H9 (cell line): ENCODE measurements at regions not wholly inside any gene's neighbourhood (a gene's known extent, or its start where the extent isn't known, plus 50 kb on each side); places are given as distances from the start of the nearest gene placed in this dataset.

ENCODE experiments used
- DNase-seq: peaks from one replicate; pipeline ENCODE4 v3.0.0-alpha.2; 2017
- H2AFZ ChIP-seq: one replicate; pipeline ENCODE4 v1.6.1; 2013; ENCODE audit warnings: mild to moderate bottlenecking, low read length, control low read depth, moderate library complexity
- H2AK5ac ChIP-seq: 2 replicates; pipeline ENCODE4 v1.6.1; 2013; ENCODE audit warnings: low read length, control low read depth, mixed read lengths; ENCODE audit not compliant: insufficient read length
- H2BK120ac ChIP-seq: one replicate; pipeline ENCODE4 v1.6.1; 2013; ENCODE audit warnings: low read depth, mild to moderate bottlenecking, low read length, control low read depth, inconsistent platforms; ENCODE audit not compliant: poor library complexity, severe bottlenecking
- H2BK12ac ChIP-seq: 2 replicates; pipeline ENCODE4 v1.6.1; 2013; ENCODE audit warnings: low read length, control low read depth, mixed read lengths, low read depth; ENCODE audit not compliant: insufficient read length
- H2BK15ac ChIP-seq: 2 replicates; pipeline ENCODE4 v1.6.1; 2013; ENCODE audit warnings: low read depth, low read length, control low read depth
- H2BK20ac ChIP-seq: one replicate; pipeline ENCODE4 v1.6.1; 2013; ENCODE audit warnings: low read depth, mild to moderate bottlenecking, low read length, control low read depth, inconsistent platforms; ENCODE audit not compliant: poor library complexity, severe bottlenecking
- H2BK5ac ChIP-seq: 2 replicates; pipeline ENCODE4 v1.6.1; 2013; ENCODE audit warnings: low read length, control low read depth, mixed read lengths; ENCODE audit not compliant: insufficient read length
- H3K14ac ChIP-seq: 2 replicates; pipeline ENCODE4 v1.6.1; 2013; ENCODE audit warnings: low read length, control low read depth; ENCODE audit not compliant: insufficient read depth
- H3K18ac ChIP-seq: 2 replicates; pipeline ENCODE4 v1.6.1; 2013; ENCODE audit warnings: low read depth, mild to moderate bottlenecking, mixed read lengths, low read length, control low read depth; ENCODE audit not compliant: insufficient read length
- H3K23ac ChIP-seq: 2 replicates; pipeline ENCODE4 v1.6.1; 2013; ENCODE audit warnings: low read length, control low read depth, mixed read lengths, low read depth; ENCODE audit not compliant: insufficient read length
- H3K23me2 ChIP-seq: 2 replicates; pipeline ENCODE4 v1.6.1; 2013; ENCODE audit warnings: low read depth, mild to moderate bottlenecking, mixed read lengths, low read length, control low read depth; ENCODE audit not compliant: insufficient read length, poor library complexity, severe bottlenecking
- H3K27ac ChIP-seq: 2 replicates; pipeline ENCODE4 v1.5.1; 2013; ENCODE audit warnings: low read length, control low read depth, mixed read lengths, low read depth; ENCODE audit not compliant: insufficient read length
- H3K27me3 ChIP-seq: 2 replicates; pipeline ENCODE4 v1.6.1; 2013; ENCODE audit warnings: low read length, control low read depth, inconsistent platforms; ENCODE audit not compliant: insufficient read depth
- H3K4ac ChIP-seq: 2 replicates; pipeline ENCODE4 v1.6.1; 2013; ENCODE audit warnings: low read depth, mild to moderate bottlenecking, control low read depth, inconsistent platforms, low read length, moderate library complexity
- H3K4me1 ChIP-seq: 2 replicates; pipeline ENCODE4 v1.6.1; 2013; ENCODE audit warnings: low read length, control low read depth, inconsistent platforms; ENCODE audit not compliant: insufficient read depth
- H3K4me2 ChIP-seq: 2 replicates; pipeline ENCODE4 v1.6.1; 2013; ENCODE audit warnings: low read length, control low read depth, mixed read lengths; ENCODE audit not compliant: insufficient read length, insufficient read depth
- H3K56ac ChIP-seq: 2 replicates; pipeline ENCODE4 v1.6.1; 2013; ENCODE audit warnings: low read depth, mild to moderate bottlenecking, mixed read lengths, low read length, control low read depth; ENCODE audit not compliant: insufficient read length
- H3K79me1 ChIP-seq: 2 replicates; pipeline ENCODE4 v1.6.1; 2013; ENCODE audit warnings: low read depth, mild to moderate bottlenecking, moderate library complexity, low read length, control low read depth, inconsistent platforms; ENCODE audit not compliant: insufficient read depth, poor library complexity, severe bottlenecking
- H3K79me2 ChIP-seq: 2 replicates; pipeline ENCODE4 v1.6.1; 2013; ENCODE audit warnings: low read length, control low read depth, inconsistent platforms; ENCODE audit not compliant: insufficient read depth
- H3K9ac ChIP-seq: 2 replicates; pipeline ENCODE4 v1.6.1; 2013; ENCODE audit warnings: low read length, control low read depth, mixed read lengths; ENCODE audit not compliant: insufficient read length; ENCODE audit errors: extremely low read depth
- H3K9me3 ChIP-seq: one replicate; pipeline ENCODE4 v1.6.1; 2013; ENCODE audit warnings: low read depth, low read length, inconsistent platforms; ENCODE audit not compliant: control insufficient read depth
- H3T11ph ChIP-seq: one replicate; pipeline ENCODE4 v1.6.1; 2013; ENCODE audit warnings: mild to moderate bottlenecking, low read length, control low read depth, inconsistent platforms
- H4K20me1 ChIP-seq: one replicate; pipeline ENCODE4 v1.6.1; 2013; ENCODE audit not compliant: control insufficient read depth, insufficient read length, insufficient read depth
- H4K5ac ChIP-seq: 2 replicates; pipeline ENCODE4 v1.6.1; 2013; ENCODE audit warnings: low read depth, mild to moderate bottlenecking, mixed read lengths, low read length, control low read depth; ENCODE audit not compliant: insufficient read length
- H4K8ac ChIP-seq: replicated peaks from 2 replicates; pipeline ENCODE4 v1.6.1; 2013; ENCODE audit warnings: low read length, control low read depth, mixed read lengths, low read depth; ENCODE audit not compliant: insufficient read length
- H4K91ac ChIP-seq: 2 replicates; pipeline ENCODE4 v1.6.1; 2013; ENCODE audit warnings: low read depth, mild to moderate bottlenecking, moderate library complexity, mixed read lengths, low read length, control low read depth; ENCODE audit not compliant: insufficient read length
- H3K27ac Mint-ChIP-seq, 3 experiments: 2 replicates in 2 of 3; 3 replicates in 1 of 3; pipeline ENCODE4 v1.8.0; 2020 to 2021; ENCODE audit warnings: mixed read lengths in 3 of 3, mild to moderate bottlenecking in 1 of 3, moderate library complexity in 1 of 3
- H3K27me3 Mint-ChIP-seq: 2 replicates; pipeline ENCODE4 v1.8.0; 2021; ENCODE audit warnings: low read depth, mild to moderate bottlenecking, moderate library complexity, mixed read lengths
- H3K36me3 Mint-ChIP-seq, 3 experiments: 2 replicates in 2 of 3; 3 replicates in 1 of 3; pipeline ENCODE4 v1.8.0; 2020 to 2021; ENCODE audit warnings: low read depth in 3 of 3, mixed read lengths in 3 of 3; ENCODE audit not compliant: insufficient read depth in 1 of 3
- H3K4me1 Mint-ChIP-seq, 2 experiments: 2 replicates each; pipeline ENCODE4 v1.8.0; 2020; ENCODE audit warnings: mixed read lengths in 2 of 2
- H3K4me3 Mint-ChIP-seq, 2 experiments: 2 replicates in 1 of 2; 3 replicates in 1 of 2; pipeline ENCODE4 v1.8.0; 2020 to 2021; ENCODE audit warnings: mild to moderate bottlenecking in 2 of 2, mixed read lengths in 2 of 2, moderate library complexity in 1 of 2
- H3K9me3 Mint-ChIP-seq, 2 experiments: 2 replicates in 1 of 2; 3 replicates in 1 of 2; pipeline ENCODE4 v1.8.0; 2020; ENCODE audit warnings: mild to moderate bottlenecking in 2 of 2, mixed read lengths in 2 of 2, moderate library complexity in 1 of 2
- CTCF ChIP-seq: fragments of 200-600 bp; sonication (generic); conservative IDR thresholded peaks from 3 replicates; pipeline ENCODE4 v1.8.0; 2021; ENCODE audit warnings: antibody characterized with exemption, mild to moderate bottlenecking
- WGBS: extraction: QIAGEN DNeasy Blood & Tissue Kit; methylation state at CpG from one replicate; pipeline ENCODE4 v1.1.7; 2013; ENCODE audit warnings: missing lambda C conversion rate, low lambda C conversion rate, mixed read lengths; ENCODE audit not compliant: insufficient read length; ENCODE audit errors: extremely low coverage; 5-methylcytosine and 5-hydroxymethylcytosine counted together

GRCh38 chr22:48937032-48937639, 890.5 kb downstream of the BRD1 start:
- no peak overlapping the region for H3T11ph ChIP-seq
- H2BK20ac ChIP-seq = no peak overlapping the region
- peaks cover 19% of the 10 kb centered on the region for H3K27me3 Mint-ChIP-seq
- no peak overlapping the region for H3K18ac ChIP-seq
- peaks cover 13% of the 10 kb centered on the region for H3K9me3 ChIP-seq
- H3K9me3 Mint-ChIP-seq = peaks cover 25 to 29% of the 10 kb centered on the region in 2 experiments
- H3K9ac ChIP-seq = no peak overlapping the region
- no peak overlapping the region for H2AK5ac ChIP-seq
- no peak overlapping the region for H2BK12ac ChIP-seq
- H3K4me1 ChIP-seq = no peaks in the 10 kb centered on the region
- DNase-seq = no peak
- H4K8ac ChIP-seq = no peak overlapping the region
- H3K4me1 Mint-ChIP-seq = peaks cover 0 to 5% of the 10 kb centered on the region in 2 experiments; a peak in 1 of 4 replicates
- no peak overlapping the region for H4K5ac ChIP-seq
- peaks cover 1 to 21% (median 9%) of the 10 kb centered on the region in 3 experiments; a peak in 6 of 7 replicates for H3K36me3 Mint-ChIP-seq
- H2BK15ac ChIP-seq = no peak overlapping the region
- H2BK120ac ChIP-seq = no peak overlapping the region
- H3K79me2 ChIP-seq = no peaks in the 10 kb centered on the region
- no peak overlapping the region for H2BK5ac ChIP-seq
- no peaks in the 10 kb centered on the region for H4K20me1 ChIP-seq
- H3K27ac ChIP-seq = no peak overlapping the region
- H2AFZ ChIP-seq = no peak overlapping the region
- H3K4me3 Mint-ChIP-seq = no peak overlapping the region
- no peak overlapping the region for H3K14ac ChIP-seq
- no peaks in the 10 kb centered on the region for H3K27me3 ChIP-seq
- no peaks in the 10 kb centered on the region for H3K79me1 ChIP-seq
- no peaks in the 10 kb centered on the region for H3K23me2 ChIP-seq
- no peak for TF ChIP-seq CTCF
- H3K56ac ChIP-seq = no peak overlapping the region
- H3K4me2 ChIP-seq = no peak overlapping the region
- H3K23ac ChIP-seq = no peak overlapping the region
- no CpG with 5 or more reads among the region's 12 CpGs for WGBS
- no peak overlapping the region for H4K91ac ChIP-seq
- no peak overlapping the region for H3K4ac ChIP-seq
- H3K27ac Mint-ChIP-seq = no peak overlapping the region
